LNCAP (cell line): ENCODE measurements at regions not wholly inside any gene's neighbourhood (a gene's known extent, or its start where the extent isn't known, plus 50 kb on each side); places are given as distances from the start of the nearest gene placed in this dataset.

Source experiments
- TF ChIP-seq, protein P1 (sequence below): fragments of 450-650 bp; IDR thresholded peaks from 2 replicates; pipeline ENCODE4 v1.5.1; 2017; ENCODE audit warnings: mild to moderate bottlenecking

DNA sequence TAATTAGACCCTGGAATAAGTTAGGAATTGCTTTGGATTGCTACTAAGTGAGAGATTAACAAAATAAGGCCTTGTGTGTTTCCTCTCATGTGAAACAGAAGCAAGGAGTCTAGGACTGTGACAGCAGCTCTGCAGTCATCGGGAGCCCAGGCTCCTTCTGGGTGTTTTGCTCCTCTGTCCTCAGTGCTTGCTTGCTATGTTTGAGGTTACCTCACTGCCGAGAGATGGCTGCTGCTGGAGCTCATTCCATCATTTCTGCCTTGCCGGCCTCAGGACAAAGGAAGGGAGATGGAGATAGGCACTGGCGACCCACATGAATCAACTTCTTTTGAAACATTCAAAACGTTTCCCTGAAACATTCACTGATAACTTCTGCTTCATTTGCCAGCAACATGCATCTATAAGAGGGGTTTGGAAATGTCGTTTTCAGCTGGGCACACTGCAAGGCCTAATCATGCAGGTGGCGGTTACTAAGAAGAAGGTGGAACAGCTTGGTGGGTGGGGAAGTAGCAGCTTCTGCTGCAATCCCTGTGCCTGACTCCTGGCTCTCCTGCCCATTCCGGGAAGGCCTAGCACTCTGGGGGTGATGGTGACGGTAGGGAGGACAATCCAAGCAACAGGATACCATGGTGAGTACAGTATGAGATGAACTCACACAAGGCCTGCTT, 77.2 kb upstream of the CD180 start:
- TF ChIP-seq, protein P1, sequence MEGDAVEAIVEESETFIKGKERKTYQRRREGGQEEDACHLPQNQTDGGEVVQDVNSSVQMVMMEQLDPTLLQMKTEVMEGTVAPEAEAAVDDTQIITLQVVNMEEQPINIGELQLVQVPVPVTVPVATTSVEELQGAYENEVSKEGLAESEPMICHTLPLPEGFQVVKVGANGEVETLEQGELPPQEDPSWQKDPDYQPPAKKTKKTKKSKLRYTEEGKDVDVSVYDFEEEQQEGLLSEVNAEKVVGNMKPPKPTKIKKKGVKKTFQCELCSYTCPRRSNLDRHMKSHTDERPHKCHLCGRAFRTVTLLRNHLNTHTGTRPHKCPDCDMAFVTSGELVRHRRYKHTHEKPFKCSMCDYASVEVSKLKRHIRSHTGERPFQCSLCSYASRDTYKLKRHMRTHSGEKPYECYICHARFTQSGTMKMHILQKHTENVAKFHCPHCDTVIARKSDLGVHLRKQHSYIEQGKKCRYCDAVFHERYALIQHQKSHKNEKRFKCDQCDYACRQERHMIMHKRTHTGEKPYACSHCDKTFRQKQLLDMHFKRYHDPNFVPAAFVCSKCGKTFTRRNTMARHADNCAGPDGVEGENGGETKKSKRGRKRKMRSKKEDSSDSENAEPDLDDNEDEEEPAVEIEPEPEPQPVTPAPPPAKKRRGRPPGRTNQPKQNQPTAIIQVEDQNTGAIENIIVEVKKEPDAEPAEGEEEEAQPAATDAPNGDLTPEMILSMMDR, result no peak

- TF ChIP-seq, protein P1, result no peak
These were observed 76.0 kb upstream of the CD180 start for GRCh38 chr5:67272453-67273130.

GRCh38 chr5:67268231-67269021, 71.8 kb upstream of the CD180 start:
- TF ChIP-seq, protein P1, result no peak

- TF ChIP-seq, protein P1, result no peak
These were observed 71.1 kb upstream of the CD180 start for GRCh38 chr5:67267512-67268216.

GRCh38 chr5:67266654-67267350, 70.2 kb upstream of the CD180 start:
- TF ChIP-seq, protein P1, result no peak

DNA sequence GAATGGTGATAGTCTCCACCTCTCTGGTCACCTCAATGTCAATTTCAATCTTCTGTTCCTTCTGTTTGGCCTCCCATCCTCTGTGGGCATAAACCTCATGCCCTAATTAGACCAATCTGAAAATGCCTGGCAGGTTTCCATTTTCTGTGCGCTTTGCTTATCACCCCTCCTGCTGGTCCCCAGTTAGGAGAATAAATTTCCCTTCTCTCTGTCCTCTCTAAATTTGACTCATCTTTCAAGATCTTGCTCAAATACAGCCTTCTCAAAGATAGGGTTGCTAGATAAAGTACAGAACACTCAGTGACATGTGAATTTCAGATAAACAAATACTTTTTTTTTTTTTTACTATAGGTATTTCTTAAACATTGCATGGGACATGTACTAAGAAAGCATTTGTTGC, 69.4 kb upstream of the CD180 start:
- TF ChIP-seq, protein P1, result no peak
